ENCODE measurements at regions not wholly inside any gene's neighbourhood (a gene's known extent, or its start where the extent isn't known, plus 50 kb on each side); places are given as distances from the start of the nearest gene placed in this dataset.

- Histone ChIP-seq H2BK15ac (ENCODE audit: low read depth, low read length) (no peak overlapping the region), H2AK5ac (ENCODE audit: insufficient read length, low read length) (no peak overlapping the region), H2BK20ac (ENCODE audit: low read depth, low read length, poor library complexity, severe bottlenecking) (no peak overlapping the region), H3K9ac (ENCODE audit: extremely low read depth, insufficient read length, low read length) (no peak overlapping the region), H3K56ac (ENCODE audit: insufficient read length, low read depth, low read length) (no peak overlapping the region), H3K23ac (ENCODE audit: insufficient read length, low read depth, low read length) (no peak overlapping the region), H3K4me2 (ENCODE audit: insufficient read depth, insufficient read length, low read length) (no peak overlapping the region), H4K5ac (ENCODE audit: insufficient read length, low read depth, low read length) (no peak overlapping the region), H3K27me3 (ENCODE audit: insufficient read depth, low read length) (no peaks in the 10 kb centered on the region; the same call in 1 of the 2 replicates), H4K20me1 (ENCODE audit: control insufficient read depth, insufficient read depth, insufficient read length) (no peaks in the 10 kb centered on the region), H4K91ac (ENCODE audit: insufficient read length, low read depth, low read length) (no peak overlapping the region), H3K9me3 (ENCODE audit: control insufficient read depth, low read depth, low read length) (no peaks in the 10 kb centered on the region), H3K27ac (ENCODE audit: insufficient read length, low read depth, low read length) (no peak overlapping the region), H4K8ac (replicated peaks; ENCODE audit: insufficient read length, low read depth, low read length) (no peak overlapping the region), H2BK12ac (ENCODE audit: insufficient read length, low read depth, low read length) (no peak overlapping the region), H2BK5ac (ENCODE audit: insufficient read length, low read length) (no peak overlapping the region), H3K4me1 (ENCODE audit: insufficient read depth, low read length) (no peaks in the 10 kb centered on the region), H3K23me2 (ENCODE audit: insufficient read length, low read depth, low read length, poor library complexity, severe bottlenecking) (no peaks in the 10 kb centered on the region), H3K79me2 (ENCODE audit: insufficient read depth, low read length) (no peaks in the 10 kb centered on the region), H3K14ac (ENCODE audit: insufficient read depth, low read length) (no peak overlapping the region), H3T11ph (ENCODE audit: low read length) (no peak overlapping the region), H2BK120ac (ENCODE audit: low read depth, low read length, poor library complexity, severe bottlenecking) (no peak overlapping the region), H3K18ac (ENCODE audit: insufficient read length, low read depth, low read length) (no peak overlapping the region), H3K4ac (ENCODE audit: low read depth, low read length) (no peak overlapping the region), H3K79me1 (ENCODE audit: insufficient read depth, low read depth, low read length, poor library complexity, severe bottlenecking) (no peaks in the 10 kb centered on the region), H2AFZ (ENCODE audit: low read length) (no peak overlapping the region)
- H3K27ac Mint-ChIP-seq: no peak overlapping the region
- peaks cover 70% of the 10 kb centered on the region for H3K27me3 Mint-ChIP-seq (ENCODE audit: low read depth)
- H3K36me3 Mint-ChIP-seq (ENCODE audit: insufficient read depth in 1 of 3, low read depth in 3 of 3): no peaks in the 10 kb centered on the region; a peak in 1 of 7 replicates
- DNase-seq: no peak
- H3K4me3 Mint-ChIP-seq: no peak overlapping the region; a peak in 1 of 5 replicates
- no peaks in the 10 kb centered on the region; a peak in 2 of 5 replicates for H3K9me3 Mint-ChIP-seq
- TF ChIP-seq, protein P1, sequence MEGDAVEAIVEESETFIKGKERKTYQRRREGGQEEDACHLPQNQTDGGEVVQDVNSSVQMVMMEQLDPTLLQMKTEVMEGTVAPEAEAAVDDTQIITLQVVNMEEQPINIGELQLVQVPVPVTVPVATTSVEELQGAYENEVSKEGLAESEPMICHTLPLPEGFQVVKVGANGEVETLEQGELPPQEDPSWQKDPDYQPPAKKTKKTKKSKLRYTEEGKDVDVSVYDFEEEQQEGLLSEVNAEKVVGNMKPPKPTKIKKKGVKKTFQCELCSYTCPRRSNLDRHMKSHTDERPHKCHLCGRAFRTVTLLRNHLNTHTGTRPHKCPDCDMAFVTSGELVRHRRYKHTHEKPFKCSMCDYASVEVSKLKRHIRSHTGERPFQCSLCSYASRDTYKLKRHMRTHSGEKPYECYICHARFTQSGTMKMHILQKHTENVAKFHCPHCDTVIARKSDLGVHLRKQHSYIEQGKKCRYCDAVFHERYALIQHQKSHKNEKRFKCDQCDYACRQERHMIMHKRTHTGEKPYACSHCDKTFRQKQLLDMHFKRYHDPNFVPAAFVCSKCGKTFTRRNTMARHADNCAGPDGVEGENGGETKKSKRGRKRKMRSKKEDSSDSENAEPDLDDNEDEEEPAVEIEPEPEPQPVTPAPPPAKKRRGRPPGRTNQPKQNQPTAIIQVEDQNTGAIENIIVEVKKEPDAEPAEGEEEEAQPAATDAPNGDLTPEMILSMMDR (conservative IDR thresholded peaks at IDR 0.05): no peak
- peaks cover 2 to 12% of the 10 kb centered on the region in 2 experiments; a peak in 3 of 4 replicates for H3K4me1 Mint-ChIP-seq
- WGBS (ENCODE audit: extremely low coverage, insufficient read length, low lambda C conversion rate): no CpG with 5 or more reads among the region's 4 CpGs
Observed at GRCh38 chr1:20432341-20432740, 53.7 kb downstream of the CAMK2N1 start.

Measured in H9 (cell line).